Activated T-helper 1 cell treated with anti-CD3 and anti-CD28 coated beads, Interleukin-12 subunit alpha, Interleukin-12 subunit beta, Interleukin-2, Interleukin-4 antibody, amounts not matched to agents 30 ng/mL and 10 ng/mL and 1 ng/mL, durations not matched to agents 14 hours and 24 hours and 36 hours (primary cell): ENCODE measurements at regions not wholly inside any gene's neighbourhood (a gene's known extent, or its start where the extent isn't known, plus 50 kb on each side); places are given as distances from the start of the nearest gene placed in this dataset.
A peak's percentile ranks its signal among the peaks of the same experiment; 100 is the strongest.

ENCODE experiments used
- DNase-seq: peaks from one replicate; pipeline ENCODE4 v3.0.0; 2021; ENCODE audit warnings: low spot score
- H3K27ac Mint-ChIP-seq: one replicate; pipeline ENCODE4 v1.8.0; 2021; ENCODE audit warnings: mild to moderate bottlenecking, mixed read lengths
- H3K27me3 Mint-ChIP-seq: one replicate; pipeline ENCODE4 v1.8.0; 2022; ENCODE audit warnings: mild to moderate bottlenecking, moderate library complexity, mixed read lengths; ENCODE audit not compliant: insufficient read depth
- H3K36me3 Mint-ChIP-seq: one replicate; pipeline ENCODE4 v1.8.0; 2021; ENCODE audit warnings: low read depth, mixed read lengths
- H3K4me1 Mint-ChIP-seq: one replicate; pipeline ENCODE4 v1.8.0; 2021; ENCODE audit warnings: low read depth, mixed read lengths
- H3K4me3 Mint-ChIP-seq: one replicate; pipeline ENCODE4 v1.8.0; 2021; ENCODE audit warnings: mild to moderate bottlenecking, moderate library complexity, mixed read lengths
- H3K9me3 Mint-ChIP-seq: one replicate; pipeline ENCODE4 v1.8.0; 2021; ENCODE audit warnings: mixed read lengths
- intact Hi-C: fragments of 100-400 bp; cut with micrococcal nuclease; formaldehyde crosslinking; loops from one replicate; pipeline ENCODE4 v1.15.1; 2024

DNA sequence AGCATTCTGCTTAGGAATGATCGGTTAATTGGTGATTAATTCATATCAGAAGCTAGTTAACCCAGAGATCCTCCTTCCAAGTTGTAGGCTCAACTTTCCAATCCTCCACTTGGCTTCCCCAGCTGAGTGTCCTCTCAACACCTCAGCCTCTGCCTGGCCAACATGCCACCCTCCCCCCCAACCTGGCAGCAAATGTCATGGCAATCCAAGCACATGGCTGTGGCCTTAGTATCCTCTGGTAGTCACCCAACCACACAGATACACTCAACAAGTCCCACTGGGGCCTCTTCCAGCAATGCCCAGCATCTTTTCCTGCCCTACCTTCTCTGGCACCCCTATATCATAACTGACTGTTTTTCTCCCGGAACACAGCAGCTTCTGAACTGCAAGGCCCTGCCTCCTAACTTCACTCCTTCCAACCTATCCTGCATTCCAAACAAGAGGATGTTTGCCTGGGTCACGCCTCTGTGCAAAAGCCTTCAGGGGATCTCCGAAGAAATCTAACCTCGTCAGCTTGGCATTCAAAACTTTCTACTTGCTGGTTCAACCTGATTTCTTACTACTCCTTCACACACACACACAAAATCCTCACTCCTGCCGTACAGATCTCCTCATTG, 195.0 kb downstream of the CYP26B1 start:
- Mint-ChIP-seq H3K9me3 (peaks cover 13% of the 10 kb centered on the region), H3K4me1 (no peaks in the 10 kb centered on the region), H3K27me3 (no peaks in the 10 kb centered on the region), H3K27ac (no peak overlapping the region), H3K36me3 (no peaks in the 10 kb centered on the region), H3K4me3 (no peak overlapping the region)
- DNase-seq, result no peak
- intact Hi-C loops, result no loop called here

DNA sequence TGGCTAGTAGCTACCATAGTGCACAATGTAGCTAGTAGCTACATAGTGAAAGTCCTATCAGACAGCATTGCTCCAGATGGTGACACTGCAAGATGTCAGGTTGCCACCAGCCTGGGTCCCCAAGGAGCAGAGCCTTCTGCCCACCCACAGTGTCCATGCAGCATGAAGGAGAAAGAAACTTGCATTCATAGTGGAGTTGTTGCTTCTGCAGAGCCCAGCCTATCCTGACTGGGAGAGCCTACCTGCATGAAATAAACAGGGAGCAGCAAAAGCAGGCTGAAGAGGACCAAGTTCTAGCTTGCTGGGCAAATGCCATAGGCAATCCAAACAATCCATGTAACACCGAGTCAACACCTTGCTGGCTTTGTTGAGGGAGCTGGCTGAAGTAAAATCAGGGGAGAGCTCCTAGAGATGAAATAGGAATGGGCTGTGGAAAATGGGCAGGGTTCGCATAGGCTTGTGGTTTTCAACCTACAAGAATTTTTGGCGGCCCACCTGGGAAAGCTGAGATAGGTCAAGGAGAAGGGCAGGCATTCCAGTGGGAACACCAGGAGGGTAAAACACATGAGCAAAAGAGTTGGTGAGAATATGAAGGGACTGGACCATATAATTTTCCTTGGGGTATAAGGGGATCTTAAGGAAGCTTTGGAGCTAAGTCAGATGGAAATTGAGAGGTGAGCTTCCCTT, 195.8 kb downstream of the CYP26B1 start:
- Mint-ChIP-seq H3K4me1 (no peaks in the 10 kb centered on the region), H3K27me3 (no peaks in the 10 kb centered on the region), H3K9me3 (peaks cover 7% of the 10 kb centered on the region), H3K4me3 (no peak overlapping the region), H3K27ac (no peak overlapping the region), H3K36me3 (no peaks in the 10 kb centered on the region)
- intact Hi-C loops, result no loop called here
- DNase-seq, result no peak

DNA sequence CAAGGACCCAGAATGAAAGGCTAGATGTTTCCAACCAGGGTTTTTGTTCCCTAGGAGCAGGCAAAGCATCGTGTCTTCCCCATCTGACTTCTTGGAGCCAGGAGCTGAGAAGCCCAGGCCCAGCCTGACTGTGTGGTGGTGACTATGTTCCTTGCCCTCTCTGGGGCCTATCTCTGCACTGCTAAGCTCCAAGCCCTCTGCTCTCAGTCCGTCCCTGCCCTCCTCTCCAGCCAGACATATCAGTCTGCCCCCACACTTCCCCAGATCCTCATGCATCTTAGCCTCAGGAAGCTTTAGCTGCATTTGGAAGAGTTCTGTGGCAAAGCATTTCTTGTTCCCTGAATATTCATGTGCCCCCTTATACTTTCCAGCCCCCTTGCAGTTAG, 196.6 kb downstream of the CYP26B1 start:
- Mint-ChIP-seq H3K9me3 (no peaks in the 10 kb centered on the region), H3K36me3 (no peaks in the 10 kb centered on the region), H3K27me3 (peaks cover 4% of the 10 kb centered on the region), H3K4me1 (no peaks in the 10 kb centered on the region), H3K27ac (no peak overlapping the region), H3K4me3 (no peak overlapping the region)
- DNase-seq, result no peak
- intact Hi-C loops, result no loop called here

DNA sequence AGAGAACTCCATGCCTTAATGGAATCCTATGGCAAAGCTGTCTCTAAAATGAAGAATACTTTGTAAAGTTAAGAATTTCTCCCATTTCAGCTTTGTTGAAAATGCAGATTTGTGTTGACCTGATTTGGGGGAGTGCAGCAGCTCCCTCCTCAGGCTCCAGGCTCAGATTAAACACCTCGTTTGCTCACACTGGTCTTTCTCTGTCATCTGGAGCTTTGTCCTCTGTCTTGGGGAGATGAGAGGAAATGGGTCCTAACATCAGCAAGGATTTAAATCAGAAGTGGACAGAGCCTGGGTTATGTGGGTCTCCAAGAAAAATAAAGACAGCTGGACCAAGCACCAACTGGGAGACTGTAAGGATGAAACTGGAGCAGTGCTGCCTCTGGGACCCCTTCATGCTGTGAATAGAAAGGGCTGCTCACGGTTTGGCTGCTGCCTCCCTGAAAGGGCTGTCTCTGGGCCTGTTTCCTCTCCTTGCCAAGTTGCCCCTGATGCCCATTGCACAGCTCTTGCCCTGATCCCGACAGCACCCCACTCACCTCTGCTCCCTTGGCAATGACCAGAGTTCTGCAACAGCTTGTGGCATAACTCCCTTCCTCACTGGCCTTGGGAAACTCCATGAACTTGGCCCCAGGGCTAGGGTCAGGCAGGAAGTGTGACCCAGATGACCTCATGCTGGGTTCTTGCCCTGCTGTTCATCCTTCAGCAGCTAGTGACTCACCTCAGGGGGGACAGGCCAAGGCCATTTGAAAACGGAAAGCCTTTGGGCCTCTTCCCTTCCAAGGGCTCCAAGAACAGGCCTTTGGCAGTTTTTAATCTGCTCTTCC, 197.2 kb downstream of the CYP26B1 start:
- H3K4me1 Mint-ChIP-seq, result no peaks in the 10 kb centered on the region
- H3K27me3 Mint-ChIP-seq, result peaks cover 4% of the 10 kb centered on the region
- no peak for DNase-seq
- intact Hi-C loops, result no loop called here
- no peaks in the 10 kb centered on the region for H3K9me3 Mint-ChIP-seq
- no peak overlapping the region for H3K27ac Mint-ChIP-seq
- no peak overlapping the region for H3K4me3 Mint-ChIP-seq
- no peaks in the 10 kb centered on the region for H3K36me3 Mint-ChIP-seq

DNA sequence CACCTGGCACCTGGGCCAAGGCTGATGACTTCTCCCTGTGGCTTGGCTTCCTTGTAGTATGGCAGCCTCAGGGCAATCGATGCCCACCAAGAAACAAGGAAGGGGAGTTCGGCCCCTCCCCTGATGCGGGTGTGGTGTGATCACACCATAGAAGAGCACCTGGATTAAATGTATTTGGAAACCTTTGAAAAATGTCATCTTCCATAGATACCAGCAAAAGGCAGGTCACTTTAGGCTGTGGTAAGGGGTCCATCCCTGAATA, 198.2 kb downstream of the CYP26B1 start:
- DNase-seq, result no peak
- intact Hi-C loops, result no loop called here
- Mint-ChIP-seq H3K4me3 (no peak overlapping the region), H3K27me3 (peaks cover 5% of the 10 kb centered on the region), H3K9me3 (no peaks in the 10 kb centered on the region), H3K27ac (no peak overlapping the region), H3K4me1 (no peaks in the 10 kb centered on the region), H3K36me3 (no peaks in the 10 kb centered on the region)

DNA sequence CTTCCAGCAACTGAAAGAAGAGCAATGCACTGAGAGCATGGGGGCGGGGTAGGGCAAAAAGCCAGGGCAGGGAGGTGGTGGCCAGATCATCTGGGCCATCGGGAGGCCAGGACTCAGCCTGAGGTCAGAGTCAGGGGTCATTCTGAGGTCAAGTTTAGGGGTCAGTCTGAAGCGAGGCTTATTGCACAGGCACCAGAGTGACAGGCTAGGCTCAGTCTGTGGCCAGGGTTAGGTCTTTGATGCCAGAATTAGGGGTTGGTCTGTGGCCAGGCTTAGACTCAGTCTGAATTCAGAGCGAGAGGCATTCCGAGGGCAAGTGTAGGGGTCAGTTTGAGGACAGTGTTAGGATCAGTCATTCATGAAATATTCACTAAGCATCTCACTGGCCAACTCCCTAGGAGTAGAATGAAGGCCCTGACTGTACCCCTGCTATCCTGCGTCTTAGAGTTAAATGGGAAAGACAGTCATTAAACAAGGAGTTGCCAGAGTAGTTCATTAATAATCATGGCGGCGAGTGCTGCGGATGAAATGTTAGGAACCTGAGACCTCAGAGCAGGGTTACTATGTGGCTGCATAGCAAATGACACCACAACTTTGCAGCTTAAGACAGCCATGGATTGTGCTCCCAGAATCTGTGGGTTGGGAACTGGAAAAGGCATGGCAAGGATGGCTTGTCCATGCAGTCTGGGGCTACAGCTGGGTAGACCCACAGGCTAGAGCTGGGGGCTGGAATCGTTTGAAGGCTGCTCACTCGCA, 198.7 kb downstream of the CYP26B1 start:
- H3K4me1 Mint-ChIP-seq, result no peaks in the 10 kb centered on the region
- no peaks in the 10 kb centered on the region for H3K36me3 Mint-ChIP-seq
- peaks cover 5% of the 10 kb centered on the region for H3K27me3 Mint-ChIP-seq
- H3K4me3 Mint-ChIP-seq, result no peak overlapping the region
- intact Hi-C loops, result no loop called here
- H3K9me3 Mint-ChIP-seq, result no peaks in the 10 kb centered on the region
- DNase-seq, result no peak
- no peak overlapping the region for H3K27ac Mint-ChIP-seq

DNA sequence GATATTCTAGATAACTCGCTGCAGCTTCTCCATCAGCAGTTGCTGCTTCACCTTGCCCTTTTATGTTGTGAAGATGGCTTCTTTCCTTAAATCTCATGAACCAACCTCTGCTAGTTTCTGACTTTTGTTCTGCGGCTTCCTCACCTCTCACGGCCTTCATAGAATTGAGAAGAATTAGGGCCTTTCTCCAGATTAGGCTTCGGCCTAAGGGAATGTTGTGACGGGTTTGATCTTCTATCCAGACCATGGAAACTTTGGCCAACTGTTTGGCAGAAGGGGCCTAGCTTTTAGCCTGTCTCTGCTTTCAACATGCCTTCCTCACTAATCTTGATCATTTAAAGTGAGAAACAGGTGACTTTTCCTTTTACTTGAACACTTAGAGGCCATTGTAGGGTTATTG, 199.9 kb downstream of the CYP26B1 start:
- intact Hi-C loops, result no loop called here
- Mint-ChIP-seq H3K4me3 (no peak overlapping the region), H3K27me3 (peaks cover 5% of the 10 kb centered on the region), H3K9me3 (no peaks in the 10 kb centered on the region), H3K36me3 (no peaks in the 10 kb centered on the region), H3K4me1 (no peaks in the 10 kb centered on the region), H3K27ac (no peak overlapping the region)
- no peak for DNase-seq

DNA sequence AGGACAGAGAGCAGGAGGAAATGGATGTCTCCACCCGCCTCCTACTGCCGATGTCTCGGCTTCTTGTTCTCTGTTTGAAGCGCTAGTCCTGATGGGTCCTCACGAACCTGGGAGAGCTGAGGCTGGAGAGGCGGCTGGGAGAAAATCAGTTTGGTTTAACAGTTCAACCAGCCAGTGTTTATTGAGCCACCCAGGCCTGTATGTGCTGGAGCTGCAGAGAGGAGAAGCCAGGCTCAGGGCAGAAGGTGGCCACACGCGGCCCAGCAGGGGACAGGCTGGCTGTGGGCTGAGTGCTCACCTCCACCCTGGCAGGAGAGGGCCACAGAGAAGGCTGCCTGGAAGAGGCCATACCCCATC, 202.1 kb downstream of the CYP26B1 start:
- peaks cover 5% of the 10 kb centered on the region for H3K27me3 Mint-ChIP-seq
- no peak overlapping the region for H3K4me3 Mint-ChIP-seq
- no peak for DNase-seq
- no peaks in the 10 kb centered on the region for H3K36me3 Mint-ChIP-seq
- H3K9me3 Mint-ChIP-seq, result no peaks in the 10 kb centered on the region
- no peaks in the 10 kb centered on the region for H3K4me1 Mint-ChIP-seq
- H3K27ac Mint-ChIP-seq, result no peak overlapping the region
- intact Hi-C loops, result no loop called here

DNA sequence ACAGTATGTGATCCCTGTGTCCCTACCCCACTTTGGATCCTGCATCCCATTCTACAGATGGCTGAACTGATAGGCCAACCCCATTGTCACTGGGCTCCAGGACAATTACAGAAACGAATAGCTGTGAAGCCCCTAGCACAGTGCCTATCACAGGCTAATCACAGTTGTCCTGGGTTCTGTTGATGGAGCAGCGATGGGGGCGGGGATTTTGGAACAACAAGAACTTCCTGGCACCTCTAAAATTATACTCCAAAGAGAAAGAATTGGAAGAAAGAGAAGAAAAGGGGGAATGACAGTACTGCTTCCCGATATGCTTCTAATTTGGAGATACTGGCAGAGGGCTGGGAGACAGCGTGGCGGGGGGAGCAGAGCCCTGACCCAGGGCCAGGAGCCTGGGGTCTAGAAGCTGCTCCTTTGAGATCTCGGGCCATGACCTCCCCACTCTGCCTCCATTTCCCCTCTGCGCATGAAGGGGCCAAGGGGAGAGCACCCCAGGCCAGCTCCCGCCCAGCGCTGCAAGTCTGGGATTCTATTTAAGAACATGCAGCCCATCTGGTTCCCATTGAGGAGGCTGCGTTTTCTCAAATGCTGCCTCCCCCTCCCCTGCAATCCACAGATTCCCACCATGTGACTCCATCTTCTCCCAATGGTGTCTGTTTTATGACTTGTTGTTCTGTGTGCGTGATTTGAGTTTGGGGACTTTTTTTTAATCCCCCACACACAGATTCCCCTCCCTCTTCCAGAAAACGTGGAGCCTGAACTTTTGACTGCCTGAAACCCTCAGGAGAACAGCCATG, 202.7 kb downstream of the CYP26B1 start:
- H3K9me3 Mint-ChIP-seq, result no peaks in the 10 kb centered on the region
- intact Hi-C loops, result no loop called here
- DNase-seq, result no peak
- no peaks in the 10 kb centered on the region for H3K4me1 Mint-ChIP-seq
- H3K36me3 Mint-ChIP-seq, result no peaks in the 10 kb centered on the region
- peaks cover 5% of the 10 kb centered on the region for H3K27me3 Mint-ChIP-seq
- H3K4me3 Mint-ChIP-seq, result no peak overlapping the region
- no peak overlapping the region for H3K27ac Mint-ChIP-seq

DNA sequence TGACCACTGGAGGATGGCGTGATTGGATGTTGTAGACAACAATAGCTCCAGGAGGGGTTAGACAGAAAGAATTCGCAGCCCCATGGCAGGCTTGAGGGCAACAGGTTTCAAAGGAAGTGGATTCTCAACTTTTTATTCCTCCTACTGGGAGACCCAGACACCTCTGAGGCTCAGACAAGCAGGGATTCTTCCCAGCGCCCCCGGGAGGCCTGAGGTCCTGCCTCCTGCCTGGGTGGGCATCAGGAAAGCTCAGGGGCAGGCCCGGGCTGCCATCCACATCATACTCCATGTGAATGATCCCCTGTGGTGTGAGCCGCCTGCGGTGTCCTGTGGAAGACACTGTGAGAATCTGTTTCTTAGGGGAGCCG, 203.5 kb downstream of the CYP26B1 start:
- H3K4me1 Mint-ChIP-seq, result no peaks in the 10 kb centered on the region
- H3K27ac Mint-ChIP-seq, result no peak overlapping the region
- H3K27me3 Mint-ChIP-seq, result peaks cover 5% of the 10 kb centered on the region
- intact Hi-C loops, result no loop called here
- H3K4me3 Mint-ChIP-seq, result no peak overlapping the region
- DNase-seq, result no peak
- no peaks in the 10 kb centered on the region for H3K9me3 Mint-ChIP-seq
- H3K36me3 Mint-ChIP-seq, result no peaks in the 10 kb centered on the region

DNA sequence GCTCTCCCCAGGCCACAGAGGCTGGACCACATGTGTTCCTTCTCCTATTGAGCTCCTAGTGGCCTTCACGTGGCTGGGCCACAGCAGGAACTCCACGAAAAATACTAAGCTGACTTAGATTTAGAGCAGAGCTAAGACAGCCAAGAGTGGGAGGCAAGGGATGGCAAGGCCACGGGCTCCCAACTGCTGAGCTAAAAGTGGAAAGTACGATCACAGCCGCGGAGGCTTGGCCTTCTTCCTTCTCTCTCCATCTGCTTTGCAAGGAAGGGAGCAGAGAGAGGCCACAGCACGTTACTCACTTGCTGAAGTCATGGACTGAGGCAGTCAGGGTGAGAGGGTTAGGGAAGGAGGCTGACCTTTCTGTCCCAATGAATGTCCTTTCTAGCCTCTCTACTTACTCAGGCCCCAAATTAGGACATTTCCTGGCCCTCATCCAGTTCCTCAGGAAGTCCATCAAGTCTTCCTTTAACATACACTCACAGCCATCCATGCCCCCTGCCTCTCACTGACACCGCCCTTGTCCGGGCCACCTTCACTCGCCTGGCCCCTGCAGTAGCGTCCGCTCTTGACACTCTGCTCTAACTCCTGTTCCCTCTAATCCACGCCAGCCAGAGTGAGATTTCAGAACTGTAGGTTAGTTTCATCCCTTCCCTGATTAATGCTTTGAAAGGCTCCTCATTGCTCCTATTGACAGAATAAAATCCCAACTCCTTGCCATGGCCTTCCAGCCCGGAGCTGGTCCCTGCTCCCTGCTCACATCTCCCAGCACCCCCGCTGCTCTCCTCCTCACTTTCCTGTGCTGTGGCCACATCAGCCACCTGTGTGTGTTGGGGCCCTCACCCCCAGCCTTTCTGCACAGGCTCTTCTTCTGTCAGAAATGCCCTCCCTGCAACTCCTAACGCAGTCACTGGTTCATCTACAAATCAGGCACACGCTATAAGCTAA, 204.2 kb downstream of the CYP26B1 start:
- Mint-ChIP-seq H3K9me3 (no peaks in the 10 kb centered on the region), H3K4me1 (no peaks in the 10 kb centered on the region), H3K36me3 (no peaks in the 10 kb centered on the region), H3K27me3 (peaks cover 5% of the 10 kb centered on the region), H3K27ac (peak overlapping the region; percentile 11), H3K4me3 (no peak overlapping the region)
- intact Hi-C loops, result no loop called here
- no peak for DNase-seq
